ENCODE measurements at regions not wholly inside any gene's neighbourhood (a gene's known extent, or its start where the extent isn't known, plus 50 kb on each side); places are given as distances from the start of the nearest gene placed in this dataset.

DNA sequence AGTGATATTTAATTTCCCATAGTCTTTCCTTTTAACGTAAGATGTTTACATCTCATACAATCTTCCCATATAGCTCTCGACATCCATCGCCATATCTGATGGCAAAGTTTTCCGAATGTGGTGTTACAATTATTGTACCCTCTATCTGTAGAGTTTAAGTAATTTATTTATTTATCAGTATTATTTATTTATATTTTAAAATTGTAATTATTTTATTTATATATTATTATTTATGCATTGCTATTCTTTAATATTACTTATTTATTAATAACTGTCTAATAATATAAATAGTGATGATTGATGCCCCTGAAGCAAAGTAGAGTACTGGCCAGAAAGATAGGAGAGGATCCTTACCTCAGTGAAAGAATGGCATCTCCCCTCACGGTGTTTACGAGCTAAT, 812.9 kb downstream of the VGLL3 start:
- Histone ChIP-seq H3K9me1 (ENCODE audit: insufficient read depth, low read length) (no peaks in the 10 kb centered on the region), H3K9me3 (ENCODE audit: control insufficient read depth, insufficient read depth, low read length) (peaks cover 2% of the 10 kb centered on the region; the same call in 1 of the 2 replicates), H3K18ac (ENCODE audit: low read depth, low read length) (no peak overlapping the region), H3K9ac (ENCODE audit: low read depth, low read length) (no peak overlapping the region), H4K20me1 (ENCODE audit: insufficient read depth, low read length) (no peaks in the 10 kb centered on the region), H2AK9ac (replicated peaks; ENCODE audit: low read depth, low read length, poor library complexity) (no peak overlapping the region), H3K27ac (ENCODE audit: insufficient read depth, low read length) (no peak overlapping the region), H3K36me3 (ENCODE audit: control insufficient read depth, insufficient read depth, low read length) (no peaks in the 10 kb centered on the region), H3K4me3 (ENCODE audit: insufficient read depth, low read depth, low read length) (no peak overlapping the region), H3K4me1 (ENCODE audit: control insufficient read depth, insufficient read depth, low read length) (no peaks in the 10 kb centered on the region), H2BK15ac (ENCODE audit: low read depth, low read length) (no peak overlapping the region), H3K27me3 (ENCODE audit: control insufficient read depth, insufficient read depth, low read length) (no peaks in the 10 kb centered on the region), H3K23ac (ENCODE audit: low read depth, low read length) (no peak overlapping the region), H2BK120ac (ENCODE audit: low read depth, low read length) (no peak overlapping the region), H3K56ac (ENCODE audit: extremely low read depth, insufficient read depth, low read length) (no peak overlapping the region), H4K5ac (ENCODE audit: low read depth, low read length) (no peak overlapping the region), H2AK5ac (ENCODE audit: low read depth, low read length) (no peak overlapping the region), H2BK20ac (ENCODE audit: low read depth, low read length) (no peak overlapping the region), H3K4me2 (ENCODE audit: low read depth, low read length) (no peak overlapping the region), H4K8ac (ENCODE audit: low read depth in 2 of 2, low read length in 2 of 2) (no peak overlapping the region), H3K4ac (ENCODE audit: low read depth, low read length) (no peak overlapping the region), H3K79me1 (ENCODE audit: low read depth in 1 of 2, low read length in 2 of 2) (no peaks in the 10 kb centered on the region), H2BK5ac (ENCODE audit: low read depth, low read length, poor library complexity, severe bottlenecking) (no peak overlapping the region), H4K91ac (ENCODE audit: insufficient read depth, low read depth, low read length) (no peak overlapping the region), H3K14ac (replicated peaks; ENCODE audit: low read depth, low read length) (no peak overlapping the region), H2AFZ (replicated peaks; ENCODE audit: low read length, poor library complexity) (no peak overlapping the region)
- ChIA-PET CTCF (no interaction called here), POLR2A (ENCODE audit: unreplicated experiment) (interaction anchor here (0.7 kb wide), 1 partner anchor 13 kb away, joined by 3 read pairs; no protein-coding TSS in a partner anchor)
- dilution Hi-C loops (cut with HindIII; ENCODE audit: low sequenced_read_pairs, unreplicated experiment), result no loop called here
- ATAC-seq (ENCODE audit: low read depth), result no peak
- no CpG with 5 or more reads among the region's 6 CpGs for WGBS, 2 experiments (ENCODE audit: extremely low coverage in 2 of 2, insufficient read length in 1 of 2)
- BruUV-seq (replicated peaks), result no TSS peak
- TF ChIP-seq, protein P1, sequence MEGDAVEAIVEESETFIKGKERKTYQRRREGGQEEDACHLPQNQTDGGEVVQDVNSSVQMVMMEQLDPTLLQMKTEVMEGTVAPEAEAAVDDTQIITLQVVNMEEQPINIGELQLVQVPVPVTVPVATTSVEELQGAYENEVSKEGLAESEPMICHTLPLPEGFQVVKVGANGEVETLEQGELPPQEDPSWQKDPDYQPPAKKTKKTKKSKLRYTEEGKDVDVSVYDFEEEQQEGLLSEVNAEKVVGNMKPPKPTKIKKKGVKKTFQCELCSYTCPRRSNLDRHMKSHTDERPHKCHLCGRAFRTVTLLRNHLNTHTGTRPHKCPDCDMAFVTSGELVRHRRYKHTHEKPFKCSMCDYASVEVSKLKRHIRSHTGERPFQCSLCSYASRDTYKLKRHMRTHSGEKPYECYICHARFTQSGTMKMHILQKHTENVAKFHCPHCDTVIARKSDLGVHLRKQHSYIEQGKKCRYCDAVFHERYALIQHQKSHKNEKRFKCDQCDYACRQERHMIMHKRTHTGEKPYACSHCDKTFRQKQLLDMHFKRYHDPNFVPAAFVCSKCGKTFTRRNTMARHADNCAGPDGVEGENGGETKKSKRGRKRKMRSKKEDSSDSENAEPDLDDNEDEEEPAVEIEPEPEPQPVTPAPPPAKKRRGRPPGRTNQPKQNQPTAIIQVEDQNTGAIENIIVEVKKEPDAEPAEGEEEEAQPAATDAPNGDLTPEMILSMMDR (conservative IDR thresholded peaks at IDR 0.05; ENCODE audit: low read depth, low read length), result no peak
- TF ChIP-seq MAZ (IDR thresholded peaks at IDR 0.05; ENCODE audit: borderline replicate concordance, low read depth, low read length), result no peak
- TF ChIP-seq CEBPB (IDR thresholded peaks at IDR 0.05; ENCODE audit: low read depth, low read length), result no peak
- no peak for TF ChIP-seq BHLHE40 (IDR thresholded peaks at IDR 0.05; ENCODE audit: low read depth, low read length)
- no peak for TF ChIP-seq MAFK (IDR thresholded peaks at IDR 0.05; ENCODE audit: low read depth, low read length)
- TF ChIP-seq, protein P2, sequence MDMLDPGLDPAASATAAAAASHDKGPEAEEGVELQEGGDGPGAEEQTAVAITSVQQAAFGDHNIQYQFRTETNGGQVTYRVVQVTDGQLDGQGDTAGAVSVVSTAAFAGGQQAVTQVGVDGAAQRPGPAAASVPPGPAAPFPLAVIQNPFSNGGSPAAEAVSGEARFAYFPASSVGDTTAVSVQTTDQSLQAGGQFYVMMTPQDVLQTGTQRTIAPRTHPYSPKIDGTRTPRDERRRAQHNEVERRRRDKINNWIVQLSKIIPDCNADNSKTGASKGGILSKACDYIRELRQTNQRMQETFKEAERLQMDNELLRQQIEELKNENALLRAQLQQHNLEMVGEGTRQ (IDR thresholded peaks at IDR 0.05; ENCODE audit: low read depth, low read length), result no peak
- TF ChIP-seq RAD21 (IDR thresholded peaks at IDR 0.05; ENCODE audit: low read length), result no peak
- TF ChIP-seq MXI1 (IDR thresholded peaks at IDR 0.05; ENCODE audit: borderline replicate concordance, low read depth, low read length), result no peak
- TF ChIP-seq RFX5 (IDR thresholded peaks at IDR 0.05; ENCODE audit: low read depth, low read length), result no peak
- no peak for TF ChIP-seq CHD1 (IDR thresholded peaks at IDR 0.05; ENCODE audit: low read depth, low read length)
- no peak for TF ChIP-seq SMC3 (IDR thresholded peaks at IDR 0.05; ENCODE audit: low read depth, low read length)
- TF ChIP-seq POLR2A (IDR thresholded peaks at IDR 0.05; ENCODE audit: low read depth, low read length), result no peak
- no peak for TF ChIP-seq RCOR1 (IDR thresholded peaks at IDR 0.05; ENCODE audit: insufficient replicate concordance, low read length)
- TF ChIP-seq, protein P3, sequence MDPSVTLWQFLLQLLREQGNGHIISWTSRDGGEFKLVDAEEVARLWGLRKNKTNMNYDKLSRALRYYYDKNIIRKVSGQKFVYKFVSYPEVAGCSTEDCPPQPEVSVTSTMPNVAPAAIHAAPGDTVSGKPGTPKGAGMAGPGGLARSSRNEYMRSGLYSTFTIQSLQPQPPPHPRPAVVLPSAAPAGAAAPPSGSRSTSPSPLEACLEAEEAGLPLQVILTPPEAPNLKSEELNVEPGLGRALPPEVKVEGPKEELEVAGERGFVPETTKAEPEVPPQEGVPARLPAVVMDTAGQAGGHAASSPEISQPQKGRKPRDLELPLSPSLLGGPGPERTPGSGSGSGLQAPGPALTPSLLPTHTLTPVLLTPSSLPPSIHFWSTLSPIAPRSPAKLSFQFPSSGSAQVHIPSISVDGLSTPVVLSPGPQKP (IDR thresholded peaks at IDR 0.05; ENCODE audit: borderline replicate concordance, low read depth, low read length), result no peak
- in situ Hi-C loops (cut with MboI; ENCODE audit: low sequenced_read_pairs), result no loop called here
- no peak for DNase-seq
- intact Hi-C loops (cut with micrococcal nuclease), result no loop called here
